ENCODE measurements at regions not wholly inside any gene's neighbourhood (a gene's known extent, or its start where the extent isn't known, plus 50 kb on each side); places are given as distances from the start of the nearest gene placed in this dataset.

DNA sequence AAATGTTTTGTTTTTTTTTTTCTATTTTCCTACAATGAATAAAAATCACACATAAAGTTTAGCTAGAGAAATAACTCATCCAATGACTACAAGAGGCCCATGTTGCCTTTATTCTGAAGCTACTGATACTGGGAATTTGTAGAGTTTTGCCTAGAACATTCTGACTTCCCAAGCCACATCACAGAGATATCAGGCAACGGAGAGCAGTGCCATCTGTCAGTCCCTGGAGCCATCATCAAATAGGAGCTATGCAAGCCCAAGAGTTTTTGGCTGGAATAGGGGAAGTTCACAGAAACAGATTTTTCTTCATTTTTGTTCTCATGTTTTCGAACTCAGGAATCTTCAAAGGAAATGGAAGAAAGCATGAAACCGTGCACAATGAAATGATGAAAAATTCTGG, 896.6 kb downstream of the TLE1 start:
- TF ChIP-seq, protein P1, sequence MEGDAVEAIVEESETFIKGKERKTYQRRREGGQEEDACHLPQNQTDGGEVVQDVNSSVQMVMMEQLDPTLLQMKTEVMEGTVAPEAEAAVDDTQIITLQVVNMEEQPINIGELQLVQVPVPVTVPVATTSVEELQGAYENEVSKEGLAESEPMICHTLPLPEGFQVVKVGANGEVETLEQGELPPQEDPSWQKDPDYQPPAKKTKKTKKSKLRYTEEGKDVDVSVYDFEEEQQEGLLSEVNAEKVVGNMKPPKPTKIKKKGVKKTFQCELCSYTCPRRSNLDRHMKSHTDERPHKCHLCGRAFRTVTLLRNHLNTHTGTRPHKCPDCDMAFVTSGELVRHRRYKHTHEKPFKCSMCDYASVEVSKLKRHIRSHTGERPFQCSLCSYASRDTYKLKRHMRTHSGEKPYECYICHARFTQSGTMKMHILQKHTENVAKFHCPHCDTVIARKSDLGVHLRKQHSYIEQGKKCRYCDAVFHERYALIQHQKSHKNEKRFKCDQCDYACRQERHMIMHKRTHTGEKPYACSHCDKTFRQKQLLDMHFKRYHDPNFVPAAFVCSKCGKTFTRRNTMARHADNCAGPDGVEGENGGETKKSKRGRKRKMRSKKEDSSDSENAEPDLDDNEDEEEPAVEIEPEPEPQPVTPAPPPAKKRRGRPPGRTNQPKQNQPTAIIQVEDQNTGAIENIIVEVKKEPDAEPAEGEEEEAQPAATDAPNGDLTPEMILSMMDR (IDR thresholded peaks at IDR 0.05 in 4 of 5, conservative IDR thresholded peaks at IDR 0.05 in 1 of 5) = no peak
- no peak for TF ChIP-seq POLR2A (IDR thresholded peaks at IDR 0.05)
